Epithelial cell of prostate (primary cell): ENCODE measurements at regions not wholly inside any gene's neighbourhood (a gene's known extent, or its start where the extent isn't known, plus 50 kb on each side); places are given as distances from the start of the nearest gene placed in this dataset.
"Not testable (repeated sequence)": the region's sequence is repeated elsewhere in the genome, so short reads cannot be mapped to it uniquely, and the experiment has no call there.

Experiments used
- DNase-seq: peaks from one replicate; pipeline ENCODE4 v3.0.0-alpha.2; 2011; ENCODE audit warnings: low read depth, low spot score
- H3K27ac ChIP-seq: fragments of 450-650 bp; 2 replicates; pipeline ENCODE4 v1.5.1; 2017; ENCODE audit warnings: mild to moderate bottlenecking

DNA sequence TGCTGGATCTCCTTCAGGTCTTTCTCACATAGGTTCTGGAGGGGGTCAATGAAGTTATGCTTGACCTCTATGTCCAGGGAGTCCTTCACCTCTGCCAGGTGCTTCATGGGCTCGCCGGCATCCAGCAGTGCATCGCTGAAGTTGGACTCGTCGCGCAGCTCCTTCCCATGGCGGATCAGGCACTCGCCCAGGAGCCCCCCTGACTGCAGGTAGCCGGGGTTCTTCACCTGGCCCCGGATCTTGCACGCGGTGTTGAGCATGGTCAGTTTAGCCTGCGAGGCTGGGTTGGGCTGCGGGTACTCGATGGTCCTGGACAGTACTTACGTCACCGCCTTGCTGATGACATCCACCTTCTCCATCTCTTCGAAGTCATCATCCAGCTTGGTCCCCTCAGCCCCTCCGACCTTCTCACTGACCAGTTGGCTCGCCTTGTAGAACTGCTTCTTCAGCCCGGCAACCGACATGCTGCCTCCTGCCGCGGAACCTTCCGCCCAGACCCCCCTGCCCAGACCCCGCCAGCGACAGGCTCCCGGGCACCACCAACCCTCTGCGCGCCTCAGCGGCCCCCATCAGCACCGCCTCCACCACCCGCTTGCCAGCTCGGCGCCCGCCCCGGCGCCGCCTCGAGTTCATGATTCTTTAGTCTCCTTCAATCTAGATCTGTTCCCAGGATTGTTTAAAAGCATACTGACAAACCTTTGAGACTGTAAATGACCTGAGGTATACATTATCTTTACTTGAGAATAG lies 99.8 kb downstream of the KPNA2 start:
- DNase-seq = no peak
- H3K27ac ChIP-seq = no peak overlapping the region

DNA sequence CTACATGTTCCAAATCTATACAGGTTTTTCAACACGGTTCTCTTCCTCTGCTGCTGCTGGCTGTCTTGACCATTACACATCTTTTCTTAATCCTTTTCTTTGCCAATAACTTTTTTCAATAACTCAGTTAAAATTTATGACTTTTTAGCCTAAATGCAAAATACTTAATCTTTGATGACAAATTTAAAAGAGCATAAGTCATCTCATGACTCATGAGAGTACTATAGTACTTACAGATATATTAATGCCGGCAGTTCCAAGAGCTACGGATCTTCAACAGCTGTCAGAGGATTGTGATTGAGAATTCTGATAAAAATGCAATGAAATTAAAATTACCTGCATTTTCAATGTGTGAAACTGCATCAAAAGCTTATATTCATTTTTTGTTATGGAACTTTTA lies 105.5 kb downstream of the KPNA2 start:
- no peak for DNase-seq
- no peak overlapping the region for H3K27ac ChIP-seq

DNA sequence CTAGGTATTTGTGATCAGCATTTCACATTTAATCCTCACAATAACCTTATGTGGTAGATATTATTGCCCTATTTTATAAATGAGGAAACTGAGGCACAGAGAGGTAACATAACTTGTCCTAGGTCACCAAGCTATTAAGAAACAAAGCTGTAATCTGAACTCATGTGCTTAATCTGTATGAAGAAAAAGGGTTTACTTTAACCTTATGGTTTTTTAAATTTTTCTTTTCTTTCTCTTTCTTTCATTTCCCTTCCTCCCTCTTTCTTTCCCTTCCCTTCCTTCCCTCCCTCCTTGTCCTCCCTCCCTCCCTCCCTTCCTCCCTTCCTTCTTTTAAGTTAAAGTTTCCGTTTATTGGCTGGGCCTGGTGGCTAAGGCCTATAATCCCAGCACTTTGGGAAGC lies 105.2 kb upstream of the AMZ2 start:
- DNase-seq = no peak

DNA sequence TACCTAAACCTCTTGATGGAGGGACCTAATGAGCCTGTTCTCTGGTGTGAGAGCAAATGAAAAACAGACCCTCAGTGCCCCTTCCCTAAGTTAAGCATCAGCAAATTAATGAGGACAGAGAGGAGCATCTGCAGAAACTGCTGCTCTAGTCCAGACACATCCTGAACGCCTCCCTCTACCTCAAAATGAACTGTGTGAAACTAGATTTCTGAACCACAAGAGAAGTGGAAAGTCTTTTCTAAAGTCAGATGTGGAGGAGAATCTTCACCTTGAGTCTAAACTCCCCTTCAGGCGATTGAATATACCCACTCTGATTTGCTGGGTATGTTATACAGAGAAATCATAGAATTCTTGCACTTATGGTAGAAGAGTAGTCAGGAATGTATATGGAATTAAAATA lies 104.4 kb upstream of the AMZ2 start:
- no peak for DNase-seq
- no peak overlapping the region for H3K27ac ChIP-seq

More for the DNA sequence above, 105.2 kb upstream of the AMZ2 start:
- no peak overlapping the region for H3K27ac ChIP-seq

DNA sequence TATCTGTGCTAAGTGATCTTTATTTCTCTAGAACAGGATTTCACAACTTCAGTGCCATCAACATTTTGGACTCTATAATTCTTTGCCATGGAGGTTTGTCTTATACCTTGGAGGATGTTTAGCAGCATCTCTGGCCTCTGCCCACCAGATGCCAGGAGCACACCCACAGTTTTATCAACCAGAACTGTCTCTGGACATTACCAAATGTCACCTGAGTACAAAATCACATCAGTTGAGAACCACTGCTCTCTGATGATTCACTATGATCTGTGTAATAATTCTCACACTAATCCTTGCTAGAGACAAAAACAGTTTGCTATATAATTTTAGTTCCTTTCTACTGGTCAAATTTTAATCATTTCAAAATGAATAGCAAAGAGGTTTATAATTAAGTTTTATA lies 102.8 kb upstream of the AMZ2 start:
- H3K27ac ChIP-seq = no peak overlapping the region
- DNase-seq = no peak

DNA sequence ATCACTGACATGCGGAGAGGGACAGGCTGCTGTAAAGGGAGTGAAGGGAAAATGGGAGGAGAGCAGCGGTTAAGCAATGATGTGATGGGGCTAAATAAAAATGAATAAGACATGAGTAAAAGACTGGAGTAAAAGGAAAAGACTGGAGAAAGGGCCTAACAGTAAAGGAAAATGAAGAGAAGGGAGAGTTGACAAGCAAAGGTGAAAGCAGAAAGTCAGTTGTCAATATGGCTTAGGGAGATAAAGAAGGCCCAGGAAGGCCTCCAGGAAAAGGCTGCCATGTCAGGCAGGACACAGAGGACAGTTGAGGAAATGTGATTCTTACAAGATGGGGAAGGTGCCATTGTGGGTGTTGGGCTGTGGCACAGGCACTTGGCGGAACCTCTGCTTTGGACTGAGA lies 98.9 kb upstream of the AMZ2 start:
- H3K27ac ChIP-seq = no peak overlapping the region
- DNase-seq = no peak

DNA sequence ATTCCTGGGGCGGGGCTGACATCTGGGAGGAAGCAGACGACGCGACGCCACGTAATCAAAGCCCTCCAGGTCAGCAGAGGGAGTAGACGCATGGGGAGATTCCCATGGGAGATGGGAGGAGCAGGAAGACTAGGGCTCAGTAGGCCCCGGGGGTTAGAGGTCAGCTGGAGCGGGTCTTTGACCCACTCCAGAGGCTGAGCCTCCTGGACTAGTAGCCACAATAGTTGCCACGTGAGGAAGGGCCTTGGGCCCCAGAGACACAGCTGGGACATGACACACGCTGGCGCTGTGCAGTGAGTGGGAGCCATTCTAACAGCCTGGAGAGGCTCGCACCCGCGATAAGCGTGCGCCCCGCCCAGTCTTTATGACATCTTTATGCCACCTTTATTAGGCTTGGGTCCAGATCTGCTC lies 95.7 kb upstream of the AMZ2 start:
- DNase-seq = no peak
- no peak overlapping the region for H3K27ac ChIP-seq

DNA sequence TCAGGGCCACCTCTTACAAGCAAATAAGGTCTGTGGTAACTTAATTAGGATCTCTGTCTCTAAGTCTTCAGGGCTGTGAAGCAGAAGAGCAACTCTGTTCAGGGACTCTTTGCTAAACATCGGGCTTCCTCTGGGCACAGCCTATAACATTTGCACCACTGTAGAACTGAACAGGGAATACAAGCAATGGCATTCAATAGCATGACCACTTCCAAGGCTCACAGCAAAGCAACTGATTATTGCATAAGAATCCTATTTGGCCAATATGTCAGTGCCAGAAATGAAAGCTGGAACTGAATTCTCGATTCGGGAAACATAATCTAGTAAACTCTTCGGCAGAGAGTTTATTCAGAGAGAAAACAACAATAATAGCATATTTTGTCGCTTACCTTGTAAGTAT lies 92.2 kb upstream of the AMZ2 start:
- DNase-seq = no peak
- no peak overlapping the region for H3K27ac ChIP-seq

DNA sequence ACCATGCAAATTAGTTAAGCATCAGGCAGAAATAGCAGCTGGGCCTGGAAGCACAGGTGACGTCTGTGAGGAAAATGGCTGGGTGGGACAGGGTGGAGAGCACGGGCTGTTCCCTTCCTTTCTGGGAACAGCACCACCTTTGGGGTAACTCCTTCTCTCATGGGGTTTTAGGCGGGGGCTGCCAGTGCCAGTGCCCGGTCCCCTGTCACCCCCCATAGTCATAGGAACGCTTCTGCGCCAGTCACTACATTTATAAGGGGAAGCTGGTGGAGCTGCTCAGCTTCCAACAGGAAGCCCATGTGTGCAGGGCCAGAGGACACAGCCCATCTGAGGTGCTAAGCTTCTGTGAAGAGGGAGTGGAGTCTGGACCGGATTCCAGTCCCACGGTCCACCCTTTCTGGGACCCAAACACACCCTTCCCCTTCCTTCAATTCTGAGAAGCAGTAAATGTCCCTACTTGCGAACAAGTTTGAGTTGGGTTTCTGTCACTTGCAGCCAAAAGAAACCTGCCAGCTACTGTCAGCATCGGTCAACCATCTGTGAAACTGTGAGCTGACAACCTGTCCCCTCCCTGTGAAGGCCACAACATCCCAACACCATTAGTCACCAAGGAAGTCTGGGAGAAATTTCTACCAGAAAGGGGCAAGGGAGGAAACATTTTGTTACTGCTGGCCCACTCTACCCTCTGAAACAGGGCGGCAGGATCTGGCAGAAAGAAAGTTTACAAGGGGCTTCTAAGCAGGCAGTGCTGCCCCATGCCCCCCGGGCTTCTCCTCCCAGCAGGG lies 86.0 kb upstream of the AMZ2 start:
- no peak for DNase-seq
- H3K27ac ChIP-seq = no peak overlapping the region

DNA sequence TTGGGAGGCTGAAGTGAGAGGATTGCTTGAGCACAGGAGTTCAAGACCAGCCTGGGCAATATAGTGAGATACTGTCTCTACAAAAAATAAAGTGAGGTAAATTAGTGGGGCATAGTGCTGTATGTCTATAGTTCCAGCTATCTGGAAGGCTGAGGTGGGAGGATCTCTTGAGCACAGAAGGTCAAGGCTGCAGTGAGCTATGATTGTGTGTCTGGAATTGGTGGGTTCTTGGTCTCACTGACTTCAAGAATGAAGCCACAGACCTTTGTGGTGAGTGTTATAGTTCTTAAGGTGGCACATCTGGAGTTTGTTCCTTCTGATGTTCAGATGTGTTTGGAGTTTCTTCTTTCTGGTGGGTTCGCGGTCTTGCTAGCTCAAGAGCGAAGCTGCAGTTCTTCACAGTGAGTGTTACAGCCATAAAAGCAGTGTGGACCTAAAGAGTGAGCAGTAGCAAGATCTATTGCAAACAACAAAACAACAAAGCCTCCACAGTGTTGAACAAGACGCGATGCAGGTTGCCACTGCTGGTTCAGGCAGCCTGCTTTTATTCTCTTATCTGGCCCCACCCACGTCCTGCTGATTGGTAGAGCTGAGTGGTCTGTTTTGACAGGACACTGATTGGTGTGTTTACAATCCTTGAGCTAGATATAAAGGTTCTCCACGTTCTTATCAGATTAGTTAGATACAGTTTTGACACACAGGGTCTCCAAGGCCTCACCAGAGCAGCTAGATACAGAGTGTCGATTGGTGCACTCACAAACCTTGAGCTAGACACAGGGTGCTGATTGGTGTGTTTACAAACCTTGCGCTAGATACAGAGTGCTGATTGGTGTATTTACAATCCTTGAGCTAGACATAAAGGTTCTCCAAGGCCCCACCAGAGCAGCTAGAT lies 79.3 kb upstream of the AMZ2 start:
- H3K27ac ChIP-seq, DNase-seq: not testable (repeated sequence)

DNA sequence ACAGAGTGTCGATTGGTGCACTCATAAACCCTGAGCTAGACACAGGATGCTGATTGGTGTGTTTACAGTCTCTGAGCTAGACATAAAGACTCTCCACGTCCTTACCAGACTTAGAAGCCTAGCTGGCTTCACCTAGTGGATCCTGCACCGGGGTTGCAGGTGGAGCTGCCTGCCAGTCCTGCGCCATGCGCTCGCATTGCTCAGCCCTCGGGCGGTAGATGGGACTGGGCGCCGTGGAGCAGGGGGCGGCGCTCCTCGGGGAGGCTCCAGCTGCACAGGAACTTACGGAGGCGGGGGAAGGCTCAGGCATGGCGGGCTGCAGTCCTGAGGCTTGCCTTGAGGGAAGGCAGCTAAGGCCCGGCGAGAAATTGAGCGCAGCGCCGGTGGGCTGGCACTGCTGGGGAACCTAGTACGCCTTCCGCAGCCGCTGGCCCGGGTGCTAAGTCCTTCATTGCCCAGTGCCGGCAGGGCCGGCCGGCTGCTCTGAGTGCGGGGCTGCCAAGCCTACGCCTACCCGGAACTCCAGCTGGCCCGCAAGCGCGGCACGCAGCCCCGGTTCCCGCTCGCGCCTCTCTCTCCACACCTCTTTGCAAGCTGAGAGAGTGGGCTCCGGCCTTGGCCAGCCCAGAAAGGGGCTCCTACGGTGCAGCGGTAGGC lies 78.5 kb upstream of the AMZ2 start:
- not testable (repeated sequence) for DNase-seq, H3K27ac ChIP-seq

DNA sequence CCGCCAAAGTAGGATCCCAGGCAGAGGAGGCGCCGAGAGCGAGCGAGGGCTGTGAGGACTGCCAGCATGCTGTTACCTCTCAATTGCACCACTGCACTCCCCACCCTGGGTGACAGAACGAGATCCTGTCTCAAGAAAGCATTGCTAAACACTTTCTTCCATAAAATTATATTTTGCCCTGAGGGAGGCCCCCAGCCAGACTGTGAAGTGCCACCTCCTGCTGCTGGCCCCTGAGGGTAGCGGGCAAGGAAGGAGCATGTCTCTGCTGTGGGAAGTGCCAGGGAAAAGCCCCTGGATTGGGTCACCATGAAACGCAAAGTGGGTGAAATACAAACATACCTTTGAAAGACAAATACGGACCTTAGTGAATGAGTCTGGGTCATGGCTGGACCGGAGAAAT lies 78.0 kb upstream of the AMZ2 start:
- no peak overlapping the region for H3K27ac ChIP-seq
- no peak for DNase-seq

DNA sequence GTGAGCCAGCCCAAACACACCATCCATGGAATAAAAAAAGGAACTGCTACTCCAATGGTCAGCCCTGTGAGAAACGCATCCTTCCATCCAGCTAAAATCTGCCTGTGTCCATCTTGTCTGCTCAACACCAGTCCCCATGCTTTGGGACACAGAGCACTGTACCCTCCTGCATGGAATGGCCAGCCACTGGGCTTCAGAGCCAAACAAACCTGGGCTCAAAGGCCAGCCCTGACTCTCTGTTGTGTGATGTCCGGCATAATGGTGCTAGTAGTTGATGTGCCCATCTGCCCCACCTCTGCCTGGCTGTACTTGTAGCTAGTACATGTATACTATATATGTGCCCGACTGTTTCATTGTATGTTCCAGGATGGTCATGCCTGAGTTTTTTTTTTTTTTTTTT lies 77.6 kb upstream of the AMZ2 start:
- DNase-seq = no peak
- H3K27ac ChIP-seq = no peak overlapping the region

DNA sequence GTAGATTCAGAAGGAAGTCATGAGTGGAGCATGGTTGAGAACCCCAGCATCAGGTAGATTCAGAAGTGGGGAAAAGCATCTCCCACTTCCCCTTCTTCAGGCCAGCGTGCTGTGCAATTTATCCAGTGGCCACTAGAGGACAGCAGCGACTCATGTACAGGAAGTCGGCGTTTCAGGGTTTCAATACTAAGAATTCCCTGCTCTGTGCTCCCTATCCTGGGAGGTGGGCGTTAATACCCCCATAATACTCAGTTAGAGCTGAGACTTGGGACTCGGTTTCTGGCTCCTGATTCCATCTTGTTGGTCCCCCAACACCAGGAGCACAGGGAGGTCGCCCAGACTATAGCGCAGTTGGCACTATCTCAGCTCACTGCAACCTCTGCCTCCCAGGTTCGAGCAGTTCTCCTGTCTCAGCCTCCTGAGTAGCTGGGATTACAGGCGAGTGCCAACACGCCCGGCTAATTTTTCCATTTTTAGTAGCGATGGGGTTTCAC lies 75.3 kb upstream of the AMZ2 start:
- DNase-seq = no peak
- H3K27ac ChIP-seq = no peak overlapping the region

DNA sequence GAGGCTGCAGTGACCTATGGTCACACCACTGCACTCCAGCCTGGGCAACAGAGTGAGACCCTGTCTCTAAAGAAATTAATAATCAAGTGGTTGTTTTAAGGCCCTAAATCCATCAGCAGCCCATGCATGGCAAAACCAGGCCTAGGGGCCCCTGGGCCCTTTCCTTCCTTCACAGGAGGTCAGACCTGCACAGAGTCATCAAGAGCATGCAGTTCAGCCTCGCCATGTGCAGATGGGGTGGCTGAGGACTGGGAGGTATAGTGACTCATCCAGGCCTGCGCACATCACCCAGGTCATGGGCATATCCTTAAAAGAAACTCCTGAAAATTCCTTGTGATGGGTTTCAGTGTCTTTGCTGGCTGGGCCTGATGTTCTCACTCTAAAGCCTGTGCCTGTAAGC lies 72.4 kb upstream of the AMZ2 start:
- no peak for DNase-seq
- H3K27ac ChIP-seq = no peak overlapping the region

DNA sequence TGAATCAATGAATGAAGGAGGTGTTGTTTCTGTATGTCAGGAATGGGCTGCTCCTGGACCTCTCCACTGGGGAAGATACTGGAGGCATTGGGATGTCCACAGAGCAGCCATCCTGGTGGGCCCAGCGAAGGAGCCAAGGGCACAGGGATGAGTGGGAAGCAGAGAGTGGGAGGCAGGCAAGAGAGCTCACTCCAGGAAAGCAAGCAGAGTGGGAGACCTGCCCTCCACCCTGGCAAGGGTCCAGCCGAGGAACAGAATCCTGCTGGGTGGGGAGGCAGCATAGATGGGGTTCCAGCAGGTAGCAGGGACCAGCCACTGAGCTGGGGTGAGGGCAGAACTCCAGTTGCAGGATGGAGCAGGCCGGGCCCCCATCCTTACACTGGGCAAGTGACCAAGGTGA lies 71.9 kb upstream of the AMZ2 start:
- H3K27ac ChIP-seq = no peak overlapping the region
- no peak for DNase-seq

DNA sequence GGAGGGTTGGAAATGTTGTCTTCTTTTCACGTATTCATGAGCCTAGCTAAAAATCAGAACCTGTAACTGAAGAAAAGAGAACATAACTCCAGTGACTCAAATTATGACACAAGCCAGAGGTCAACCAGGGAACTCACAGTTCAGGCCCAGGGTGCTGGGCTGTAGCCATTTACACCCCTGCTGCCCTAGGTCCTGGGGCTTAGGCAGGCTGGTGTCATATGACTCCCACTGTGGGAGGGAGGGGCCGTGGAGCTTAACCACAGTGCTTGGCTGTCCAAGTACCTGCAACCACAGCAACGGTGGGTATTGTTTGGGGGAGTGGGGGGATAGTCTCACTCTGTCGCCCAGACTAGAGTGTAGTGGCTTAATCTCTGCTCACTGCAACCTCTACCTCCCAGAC lies 71.1 kb upstream of the AMZ2 start:
- no peak for DNase-seq
- H3K27ac ChIP-seq = no peak overlapping the region

DNA sequence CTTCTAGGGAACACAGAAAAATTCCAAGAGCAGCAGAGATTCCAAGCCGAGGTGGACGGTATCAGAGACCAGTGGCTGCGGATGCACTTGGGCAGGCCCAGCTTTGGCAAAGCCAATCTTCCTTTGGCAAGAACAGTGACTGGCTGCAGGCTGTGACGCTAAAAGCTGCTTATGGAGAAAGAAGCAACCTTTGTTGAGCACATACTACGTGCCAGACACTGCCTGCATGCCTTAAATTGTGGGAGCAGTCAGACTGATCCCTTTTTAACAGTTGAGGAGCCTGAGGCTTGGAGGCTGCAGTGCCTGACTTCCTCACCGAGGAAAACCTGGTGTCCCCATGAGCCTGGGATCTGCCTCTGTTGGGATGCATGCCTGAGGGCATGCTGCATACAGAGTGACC lies 69.0 kb upstream of the AMZ2 start:
- DNase-seq = no peak
- no peak overlapping the region for H3K27ac ChIP-seq

DNA sequence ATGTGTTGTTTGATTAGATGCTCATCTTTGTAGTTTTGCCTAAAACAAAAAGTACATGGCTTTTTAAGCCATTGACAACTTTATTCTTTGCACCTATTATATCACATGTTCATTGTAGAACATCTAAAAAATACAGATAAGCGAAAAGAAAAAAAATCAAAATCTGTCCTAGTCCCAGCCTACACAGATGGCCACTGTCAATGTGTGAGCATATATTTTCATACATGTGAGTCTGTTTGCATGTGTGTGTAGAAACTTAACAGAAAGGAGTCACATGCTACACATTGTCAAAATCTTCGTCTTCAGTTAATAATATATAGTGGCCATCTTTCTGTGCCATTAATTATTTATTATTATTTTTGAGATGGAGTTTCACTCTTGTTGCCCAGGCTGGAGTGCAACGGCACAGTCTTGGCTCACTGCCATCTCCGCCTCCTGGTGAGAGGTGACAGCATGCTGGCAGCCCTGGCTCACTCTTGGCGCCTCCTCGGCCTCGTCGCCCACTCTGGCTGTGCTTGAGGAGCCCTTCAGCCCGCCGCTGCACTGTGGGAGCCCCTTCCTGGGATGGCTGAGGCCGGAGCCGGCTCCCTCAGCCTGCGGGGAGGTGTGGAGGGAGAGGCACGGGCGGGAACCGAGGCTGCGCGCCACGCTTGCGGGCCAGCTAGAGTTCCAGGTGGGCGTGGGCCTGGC lies 68.5 kb upstream of the AMZ2 start:
- H3K27ac ChIP-seq = no peak overlapping the region
- DNase-seq = no peak

DNA sequence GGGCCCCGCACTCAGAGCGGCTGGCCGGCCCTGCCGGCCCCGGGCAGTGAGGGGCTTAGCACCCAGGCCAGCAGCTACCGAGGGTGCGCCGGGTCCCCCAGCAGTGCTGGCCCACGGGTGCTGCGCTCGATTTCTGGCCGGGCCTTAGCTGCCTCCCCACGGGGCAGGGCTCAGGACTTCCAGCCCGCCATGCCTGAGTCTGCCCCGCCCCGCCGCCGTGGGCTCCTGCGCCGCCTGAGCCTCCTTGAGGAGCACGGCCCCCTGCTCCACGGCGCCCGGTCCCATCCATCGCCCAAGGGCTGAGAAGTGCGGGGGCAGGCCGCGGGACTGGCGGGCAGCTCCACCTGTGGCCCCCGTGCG lies 67.9 kb upstream of the AMZ2 start:
- no peak for DNase-seq
- H3K27ac ChIP-seq = no peak overlapping the region
